HepG2 (cell line): ENCODE measurements at regions not wholly inside any gene's neighbourhood (a gene's known extent, or its start where the extent isn't known, plus 50 kb on each side); places are given as distances from the start of the nearest gene placed in this dataset.

Experiments
- FOXJ3 ChIP-seq: sonication (generic); formaldehyde crosslinking; IDR thresholded peaks from 2 replicates; pipeline ENCODE4 v1.4.0; 2020; ENCODE audit warnings: missing genetic modification reagents, mild to moderate bottlenecking, borderline replicate concordance
- GABPA ChIP-seq, 2 experiments: IDR thresholded peaks; 2 replicates each; pipeline ENCODE4 v1.6.1; 2011 to 2016; ENCODE audit warnings: low read depth in 2 of 2, low read length in 1 of 2, missing biosample characterization in 1 of 2, missing genetic modification characterization in 1 of 2
- GATAD2A ChIP-seq: IDR thresholded peaks from 2 replicates; pipeline ENCODE4 v1.6.1; 2016
- HMG20A ChIP-seq: IDR thresholded peaks from 2 replicates; pipeline ENCODE4 v1.6.1; 2016; ENCODE audit warnings: borderline replicate concordance
- HNF1A ChIP-seq, 2 experiments: sonication (generic) in 1 of 2; formaldehyde crosslinking in 1 of 2; IDR thresholded peaks; 2 replicates each; pipeline versions ENCODE4 v1.4.0 to v1.6.1; 2016 to 2020; ENCODE audit warnings: borderline replicate concordance in 1 of 2, low read depth in 1 of 2, mild to moderate bottlenecking in 1 of 2, missing genetic modification reagents in 1 of 2
- HNF4A ChIP-seq: sonication (generic); formaldehyde crosslinking; IDR thresholded peaks from 2 replicates; pipeline ENCODE4 v1.4.0; 2020; ENCODE audit warnings: missing genetic modification reagents
- KDM3A ChIP-seq: IDR thresholded peaks from 2 replicates; pipeline ENCODE4 v1.6.1; 2018; ENCODE audit warnings: low read depth, missing compliant biosample characterization
- MIXL1 ChIP-seq: IDR thresholded peaks from 2 replicates; pipeline ENCODE4 v1.6.1; 2016
- MLXIP ChIP-seq: sonication (generic); formaldehyde crosslinking; IDR thresholded peaks from 2 replicates; pipeline ENCODE4 v1.9.0; 2021; ENCODE audit warnings: missing genetic modification reagents, borderline replicate concordance
- NR2F1 ChIP-seq, 2 experiments: fragments of 450-650 bp in 1 of 2; formaldehyde crosslinking in 1 of 2; IDR thresholded peaks; 2 replicates each; pipeline versions ENCODE4 v1.5.0 to v1.6.1; 2016 to 2020; ENCODE audit warnings: mild to moderate bottlenecking in 1 of 2, missing compliant biosample characterization in 1 of 2, missing genetic modification reagents in 1 of 2, moderate library complexity in 1 of 2
- PHF5A ChIP-seq: IDR thresholded peaks from one replicate; pipeline ENCODE4 v1.6.1; 2018; ENCODE audit warnings: low read depth, missing genetic modification reagents; ENCODE audit not compliant: unreplicated experiment
- POLR2A ChIP-seq, 2 experiments: IDR thresholded peaks; 2 replicates each; pipeline ENCODE4 v1.6.1; 2011; ENCODE audit warnings: low read depth in 2 of 2, low read length in 2 of 2, mild to moderate bottlenecking in 1 of 2, moderate library complexity in 1 of 2; ENCODE audit not compliant: insufficient read depth in 1 of 2
- REXO4 ChIP-seq: sonication (generic); formaldehyde crosslinking; IDR thresholded peaks from 2 replicates; pipeline ENCODE4 v1.8.0; 2022; ENCODE audit warnings: missing genetic modification reagents, mild to moderate bottlenecking, borderline replicate concordance
- TBL1XR1 ChIP-seq: fragments of 150-350 bp; IDR thresholded peaks from 2 replicates; pipeline ENCODE4 v1.6.1; 2014; ENCODE audit warnings: borderline replicate concordance, low read length; ENCODE audit not compliant: partially characterized antibody
- THAP11 ChIP-seq: IDR thresholded peaks from 2 replicates; pipeline ENCODE4 v1.6.1; 2016; ENCODE audit warnings: missing biosample characterization, missing genetic modification reagents
- ZFP36L1 ChIP-seq: sonication (generic); formaldehyde crosslinking; IDR thresholded peaks from 2 replicates; pipeline ENCODE4 v1.8.0; 2022; ENCODE audit warnings: mild to moderate bottlenecking, missing genetic modification reagents, moderate library complexity
- ZNF205 ChIP-seq: IDR thresholded peaks from 2 replicates; pipeline ENCODE4 v1.6.1; 2018; ENCODE audit warnings: missing biosample characterization, missing genetic modification reagents
- ZNF367 ChIP-seq: sonication (generic); formaldehyde crosslinking; IDR thresholded peaks from 2 replicates; pipeline ENCODE4 v1.4.0; 2020; ENCODE audit warnings: missing genetic modification reagents, borderline replicate concordance
- ZNF512 ChIP-seq: sonication (generic); formaldehyde crosslinking; IDR thresholded peaks from 2 replicates; pipeline ENCODE4 v1.4.0; 2020; ENCODE audit warnings: mild to moderate bottlenecking, missing genetic modification reagents
- ZNF546 ChIP-seq: sonication (generic); formaldehyde crosslinking; conservative IDR thresholded peaks from 2 replicates; pipeline ENCODE4 v1.8.1; 2023; ENCODE audit warnings: mild to moderate bottlenecking, missing genetic modification reagents
- ZNF549 ChIP-seq: sonication (generic); formaldehyde crosslinking; IDR thresholded peaks from 2 replicates; pipeline ENCODE4 v1.5.0; 2020; ENCODE audit warnings: missing genetic modification reagents
- ZNF724P ChIP-seq: sonication (generic); formaldehyde crosslinking; IDR thresholded peaks from 2 replicates; pipeline ENCODE4 v1.8.0; 2022; ENCODE audit warnings: missing genetic modification reagents, borderline replicate concordance

- no peak for TF ChIP-seq NR2F1 (CRISPR knock-in tag; IDR thresholded peaks at IDR 0.05)
- no peak for TF ChIP-seq TBL1XR1
- no peak for TF ChIP-seq ZNF549 (CRISPR knock-in tag)
- no peak for TF ChIP-seq MLXIP (CRISPR knock-in tag)
- TF ChIP-seq FOXJ3 (CRISPR knock-in tag) = 0 out of 2 replicates have a peak, but pooled peaks have one; percentile 36
- no peak for TF ChIP-seq REXO4 (CRISPR knock-in tag)
- peak; percentile 50 for TF ChIP-seq GATAD2A (CRISPR knock-in tag)
- TF ChIP-seq GABPA (IDR thresholded peaks at IDR 0.05; ENCODE audit: low read depth, low read length) = no peak
- TF ChIP-seq GABPA (CRISPR knock-in tag; IDR thresholded peaks at IDR 0.05; ENCODE audit: low read depth) = peak; percentile 9; the same call in 1 of the 2 replicates
- 0 out of 2 replicates have a peak, but pooled peaks have one; percentile 16 for TF ChIP-seq MIXL1 (CRISPR knock-in tag)
- 0 out of 2 replicates have a peak, but pooled peaks have one; percentile 21 for TF ChIP-seq HNF1A (IDR thresholded peaks at IDR 0.05; ENCODE audit: low read depth)
- TF ChIP-seq HNF1A (CRISPR knock-in tag; IDR thresholded peaks at IDR 0.05; ENCODE audit: borderline replicate concordance) = no peak
- no peak for TF ChIP-seq POLR2A (IDR thresholded peaks at IDR 0.05; ENCODE audit: insufficient read depth in 1 of 2, low read depth in 2 of 2, low read length in 2 of 2)
- TF ChIP-seq ZNF205 (CRISPR knock-in tag) = peak; percentile 52; the same call in 1 of the 2 replicates
- no peak for TF ChIP-seq ZNF724P (CRISPR knock-in tag)
- peak; percentile 29; the same call in 1 of the 2 replicates for TF ChIP-seq THAP11 (CRISPR knock-in tag)
- TF ChIP-seq HNF4A = peak; percentile 34; the same call in 1 of the 2 replicates
- TF ChIP-seq PHF5A = no peak
- no peak for TF ChIP-seq ZNF512
- TF ChIP-seq ZNF546 = no peak
- peak; percentile 60; the same call in 1 of the 2 replicates for TF ChIP-seq KDM3A (CRISPR knock-in tag)
- no peak for TF ChIP-seq ZNF367
- peak; percentile 48; the same call in 1 of the 2 replicates for TF ChIP-seq ZFP36L1 (CRISPR knock-in tag)
- TF ChIP-seq HMG20A (CRISPR knock-in tag) = 0 out of 2 replicates have a peak, but pooled peaks have one; percentile 28
Measured at GRCh38 chr6:28747631-28748157, 176.1 kb downstream of the TRIM27 start (continued).
